ENCODE measurements at regions not wholly inside any gene's neighbourhood (a gene's known extent, or its start where the extent isn't known, plus 50 kb on each side); places are given as distances from the start of the nearest gene placed in this dataset.

- TF ChIP-seq CTCF (IDR thresholded peaks at IDR 0.05) = no peak
- no peak for TF ChIP-seq POLR2A (IDR thresholded peaks at IDR 0.05)
These were observed 272.6 kb downstream of the KCNN2 start for GRCh38 chr5:114634517-114634916.
